A549 (cell line): ENCODE measurements at regions not wholly inside any gene's neighbourhood (a gene's known extent, or its start where the extent isn't known, plus 50 kb on each side); places are given as distances from the start of the nearest gene placed in this dataset.

ENCODE experiments used
- KDM1A ChIP-seq: fragments of 200-600 bp; sonication (generic); IDR thresholded peaks from 2 replicates; pipeline ENCODE4 v1.6.1; 2016; ENCODE audit warnings: low read depth, mild to moderate bottlenecking
- KDM5A ChIP-seq: fragments of 200-600 bp; sonication (generic); IDR thresholded peaks from 2 replicates; pipeline ENCODE4 v1.6.1; 2016; ENCODE audit warnings: antibody characterized with exemption, mild to moderate bottlenecking
- RARB ChIP-seq: fragments of 250-450 bp; sonication (Bioruptor Pico); IDR thresholded peaks from 2 replicates; pipeline ENCODE4 v1.8.0; 2021; ENCODE audit warnings: mild to moderate bottlenecking, moderate library complexity

GRCh38 chr2:117701365-117701764 lies 113.1 kb upstream of the DDX18 start:
- TF ChIP-seq KDM5A = no peak
- TF ChIP-seq KDM1A = no peak
- no peak for TF ChIP-seq RARB (CRISPR knock-in tag)
